Smooth muscle cell (in vitro differentiated cells): ENCODE measurements at regions not wholly inside any gene's neighbourhood (a gene's known extent, or its start where the extent isn't known, plus 50 kb on each side); places are given as distances from the start of the nearest gene placed in this dataset.

ENCODE experiments used
- DNase-seq: peaks from one replicate; lab custom pipeline; 2025; ENCODE audit not compliant: unreplicated experiment; lab: John Stamatoyannopoulos, UW
- H2AFZ ChIP-seq: fragments of 200-600 bp; sonication (generic); 2 replicates; pipeline ENCODE4 v1.6.0; 2016; ENCODE audit warnings: antibody characterized with exemption, low read depth, mild to moderate bottlenecking
- H3F3A ChIP-seq: fragments of 200-600 bp; sonication (generic); 2 replicates; pipeline ENCODE4 v1.6.0; 2017; ENCODE audit warnings: antibody characterized with exemption, low read depth
- H3K27ac ChIP-seq: fragments of 200-600 bp; sonication (generic); 2 replicates; pipeline ENCODE4 v1.5.1; 2016; ENCODE audit warnings: low read depth, mild to moderate bottlenecking
- H3K27me3 ChIP-seq: fragments of 200-600 bp; sonication (generic); 2 replicates; pipeline ENCODE4 v1.6.1; 2016; ENCODE audit warnings: low read depth, mild to moderate bottlenecking
- H3K36me3 ChIP-seq: fragments of 200-600 bp; sonication (generic); 2 replicates; pipeline ENCODE4 v1.5.1; 2016; ENCODE audit warnings: low read depth
- H3K4me1 ChIP-seq: fragments of 200-600 bp; sonication (generic); 2 replicates; pipeline ENCODE4 v1.5.1; 2016; ENCODE audit warnings: low read depth
- H3K4me2 ChIP-seq: fragments of 200-600 bp; sonication (generic); 2 replicates; pipeline ENCODE4 v1.6.0; 2016; ENCODE audit warnings: mild to moderate bottlenecking
- H3K4me3 ChIP-seq: fragments of 200-600 bp; sonication (generic); 2 replicates; pipeline ENCODE4 v1.5.1; 2016; ENCODE audit warnings: mild to moderate bottlenecking
- H3K79me2 ChIP-seq: fragments of 200-600 bp; sonication (generic); 2 replicates; pipeline ENCODE4 v1.6.0; 2016; ENCODE audit warnings: low read depth, mild to moderate bottlenecking
- H3K9ac ChIP-seq: fragments of 200-600 bp; sonication (generic); 2 replicates; pipeline ENCODE4 v1.6.0; 2016; ENCODE audit warnings: low read depth
- H3K9me3 ChIP-seq: fragments of 200-600 bp; sonication (generic); replicated peaks from 2 replicates; pipeline ENCODE4 v1.5.1; 2016; ENCODE audit warnings: low read depth
- H4K20me1 ChIP-seq: fragments of 200-600 bp; sonication (generic); 2 replicates; pipeline ENCODE4 v1.6.0; 2016; ENCODE audit warnings: low read depth
- CTCF ChIP-seq: fragments of 200-600 bp; sonication (generic); IDR thresholded peaks from 2 replicates; pipeline ENCODE4 v1.5.1; 2017; ENCODE audit warnings: borderline replicate concordance, mild to moderate bottlenecking, antibody characterized with exemption; ENCODE audit not compliant: insufficient read depth, poor library complexity, severe bottlenecking
- WGBS: methylation state at CpG from one replicate; pipeline ENCODE4 v1.1.7; 2016; ENCODE audit warnings: low lambda C conversion rate; 5-methylcytosine and 5-hydroxymethylcytosine counted together

GRCh38 chr10:24119896-24120295 is 89.0 kb upstream of the KIAA1217 start:
- H3K79me2 ChIP-seq: no peaks in the 10 kb centered on the region
- peaks cover 9% of the 10 kb centered on the region for H3K4me1 ChIP-seq
- H3K9ac ChIP-seq: no peak overlapping the region
- WGBS: 87% methylated on average over 5 of the region's 5 CpGs
- H3K9me3 ChIP-seq: no peaks in the 10 kb centered on the region
- no peak for TF ChIP-seq CTCF
- H3K4me2 ChIP-seq: no peak overlapping the region
- H2AFZ ChIP-seq: no peak overlapping the region
- H3K27ac ChIP-seq: no peak overlapping the region
- H3K36me3 ChIP-seq: no peaks in the 10 kb centered on the region
- H3K4me3 ChIP-seq: no peak overlapping the region
- no peak for DNase-seq
- no peaks in the 10 kb centered on the region for H3F3A ChIP-seq
- no peaks in the 10 kb centered on the region for H3K27me3 ChIP-seq
- H4K20me1 ChIP-seq: no peaks in the 10 kb centered on the region

GRCh38 chr10:24120646-24121045 is 88.3 kb upstream of the KIAA1217 start:
- Histone ChIP-seq H3K4me3 (no peak overlapping the region), H3K36me3 (no peaks in the 10 kb centered on the region), H3F3A (no peaks in the 10 kb centered on the region), H3K27ac (no peak overlapping the region), H3K4me2 (no peak overlapping the region), H3K27me3 (no peaks in the 10 kb centered on the region), H3K79me2 (no peaks in the 10 kb centered on the region), H2AFZ (no peak overlapping the region), H3K9me3 (no peaks in the 10 kb centered on the region), H4K20me1 (no peaks in the 10 kb centered on the region), H3K4me1 (peaks cover 9% of the 10 kb centered on the region), H3K9ac (no peak overlapping the region)
- DNase-seq: no peak
- 90% methylated on average over 1 of the region's 1 CpG for WGBS
- TF ChIP-seq CTCF: no peak

DNA sequence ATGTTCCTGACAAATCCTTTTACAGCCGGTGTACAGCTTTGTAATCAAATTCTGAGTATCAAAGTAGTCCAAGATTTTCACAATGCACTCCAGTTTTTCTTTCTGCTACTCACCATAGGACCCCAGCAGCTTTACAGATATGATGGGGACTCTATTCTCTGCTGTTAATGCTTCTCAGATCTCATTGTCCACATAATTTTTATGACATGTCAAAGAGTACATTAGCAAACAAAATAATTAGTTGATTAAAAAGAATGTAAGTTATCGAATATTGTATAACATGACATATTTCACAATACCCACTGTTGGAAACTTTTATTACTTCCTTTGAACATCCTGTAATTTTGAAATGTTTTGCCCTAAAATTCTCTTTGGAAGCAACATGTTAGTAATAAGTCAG is 81.4 kb upstream of the KIAA1217 start:
- Histone ChIP-seq H3K9me3 (no peaks in the 10 kb centered on the region), H3K4me2 (no peak overlapping the region), H3K27me3 (no peaks in the 10 kb centered on the region), H4K20me1 (no peaks in the 10 kb centered on the region), H3K4me1 (no peaks in the 10 kb centered on the region), H3K4me3 (no peak overlapping the region), H3K27ac (no peak overlapping the region), H3K9ac (no peak overlapping the region), H3K79me2 (no peaks in the 10 kb centered on the region), H2AFZ (no peak overlapping the region), H3K36me3 (no peaks in the 10 kb centered on the region), H3F3A (no peaks in the 10 kb centered on the region)
- 82% methylated on average over 2 of the region's 2 CpGs for WGBS
- TF ChIP-seq CTCF: no peak
- DNase-seq: no peak

DNA sequence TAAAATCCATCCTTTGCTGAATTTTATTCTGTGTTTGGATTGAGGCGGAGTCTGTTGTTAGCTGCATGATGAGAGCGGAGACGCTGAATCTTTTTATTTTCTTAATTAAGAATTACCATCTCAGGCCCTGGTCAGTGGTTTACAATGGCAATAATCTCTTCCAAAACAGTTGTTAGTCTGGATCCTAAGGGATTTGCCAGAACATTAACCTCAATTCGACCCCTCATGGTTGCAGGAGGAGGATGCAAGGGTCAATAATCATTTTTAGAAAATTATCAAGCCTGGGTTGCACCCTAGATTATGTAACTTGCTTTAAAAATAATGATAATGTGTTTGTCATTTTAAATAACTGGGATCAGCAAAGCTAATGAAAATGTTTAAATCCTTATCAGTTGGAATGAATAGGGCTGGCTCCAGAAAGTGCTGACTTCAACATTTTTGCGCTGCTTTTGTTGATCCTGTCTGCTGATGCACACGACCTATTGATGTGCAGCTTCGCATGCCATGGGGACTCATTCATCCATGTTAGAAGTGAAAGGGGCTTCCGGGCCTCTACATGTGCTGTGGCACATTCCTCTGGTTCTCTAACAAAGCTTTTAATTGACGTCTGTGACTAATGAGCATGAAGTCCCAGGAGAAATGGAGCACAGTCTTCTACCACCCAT is 80.7 kb upstream of the KIAA1217 start:
- no peaks in the 10 kb centered on the region for H3K36me3 ChIP-seq
- H3K4me2 ChIP-seq: no peak overlapping the region
- H3K9ac ChIP-seq: no peak overlapping the region
- no peaks in the 10 kb centered on the region for H3K4me1 ChIP-seq
- no peak overlapping the region for H2AFZ ChIP-seq
- no peaks in the 10 kb centered on the region for H3K27me3 ChIP-seq
- no peaks in the 10 kb centered on the region for H3K79me2 ChIP-seq
- H3K9me3 ChIP-seq: no peaks in the 10 kb centered on the region
- DNase-seq: no peak
- no peak for TF ChIP-seq CTCF
- H3K4me3 ChIP-seq: no peak overlapping the region
- no peaks in the 10 kb centered on the region for H4K20me1 ChIP-seq
- H3K27ac ChIP-seq: no peak overlapping the region
- 50% methylated on average over 9 of the region's 9 CpGs for WGBS
- no peaks in the 10 kb centered on the region for H3F3A ChIP-seq
